HG02642 (cell line): ENCODE measurements at regions not wholly inside any gene's neighbourhood (a gene's known extent, or its start where the extent isn't known, plus 50 kb on each side); places are given as distances from the start of the nearest gene placed in this dataset.
"Not testable (repeated sequence)": the region's sequence is repeated elsewhere in the genome, so short reads cannot be mapped to it uniquely, and the experiment has no call there.

ENCODE experiments used
- ATAC-seq: cut with Tn5 transposase; IDR thresholded peaks from one replicate; pipeline ENCODE4 v1.9.1; 2021; ENCODE audit warnings: mild to moderate bottlenecking; ENCODE audit not compliant: unreplicated experiment, poor library complexity

DNA sequence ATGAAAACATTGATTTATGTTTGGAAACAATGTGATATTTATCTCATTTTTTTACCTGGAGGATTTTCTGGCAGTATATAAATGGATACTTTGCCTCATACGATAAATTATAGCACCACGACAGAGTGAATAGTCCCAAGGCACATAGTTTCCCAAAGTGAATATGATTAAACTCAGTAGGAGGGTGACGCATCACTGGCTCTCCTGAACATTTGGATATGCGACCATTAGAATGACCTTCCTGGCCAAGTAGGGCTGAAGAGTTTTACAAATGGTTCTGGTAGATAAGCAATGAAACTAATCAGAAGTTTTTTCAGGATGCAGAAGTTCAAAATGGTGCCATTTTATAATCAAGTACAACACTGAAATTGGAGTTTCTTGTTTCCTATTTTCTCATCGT, 397.7 kb downstream of the AASDHPPT start:
- no peak for ATAC-seq

DNA sequence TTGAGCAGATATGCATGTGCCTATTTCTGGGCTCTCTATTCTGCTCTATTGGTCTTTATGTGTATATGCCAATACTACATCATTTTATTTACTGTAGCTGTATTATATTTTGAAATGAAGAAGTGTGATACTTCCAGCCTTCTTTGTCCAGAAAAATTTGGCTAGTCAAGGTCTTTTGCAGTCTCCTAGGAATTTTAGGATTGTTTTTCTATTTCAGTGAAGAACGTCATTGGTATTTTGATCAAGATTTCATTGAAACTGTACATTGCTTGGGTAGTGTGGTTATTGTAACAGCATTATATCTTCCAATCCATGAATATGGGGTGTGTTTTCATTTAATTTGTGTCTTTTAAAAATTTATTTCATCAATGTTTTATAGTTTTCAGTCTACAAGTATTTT, 400.3 kb downstream of the AASDHPPT start:
- no peak for ATAC-seq

- ATAC-seq, result no peak
Observed at GRCh38 chr11:106479646-106480045, 402.2 kb downstream of the AASDHPPT start.

GRCh38 chr11:106480581-106481190, 403.2 kb downstream of the AASDHPPT start:
- ATAC-seq, result no peak

DNA sequence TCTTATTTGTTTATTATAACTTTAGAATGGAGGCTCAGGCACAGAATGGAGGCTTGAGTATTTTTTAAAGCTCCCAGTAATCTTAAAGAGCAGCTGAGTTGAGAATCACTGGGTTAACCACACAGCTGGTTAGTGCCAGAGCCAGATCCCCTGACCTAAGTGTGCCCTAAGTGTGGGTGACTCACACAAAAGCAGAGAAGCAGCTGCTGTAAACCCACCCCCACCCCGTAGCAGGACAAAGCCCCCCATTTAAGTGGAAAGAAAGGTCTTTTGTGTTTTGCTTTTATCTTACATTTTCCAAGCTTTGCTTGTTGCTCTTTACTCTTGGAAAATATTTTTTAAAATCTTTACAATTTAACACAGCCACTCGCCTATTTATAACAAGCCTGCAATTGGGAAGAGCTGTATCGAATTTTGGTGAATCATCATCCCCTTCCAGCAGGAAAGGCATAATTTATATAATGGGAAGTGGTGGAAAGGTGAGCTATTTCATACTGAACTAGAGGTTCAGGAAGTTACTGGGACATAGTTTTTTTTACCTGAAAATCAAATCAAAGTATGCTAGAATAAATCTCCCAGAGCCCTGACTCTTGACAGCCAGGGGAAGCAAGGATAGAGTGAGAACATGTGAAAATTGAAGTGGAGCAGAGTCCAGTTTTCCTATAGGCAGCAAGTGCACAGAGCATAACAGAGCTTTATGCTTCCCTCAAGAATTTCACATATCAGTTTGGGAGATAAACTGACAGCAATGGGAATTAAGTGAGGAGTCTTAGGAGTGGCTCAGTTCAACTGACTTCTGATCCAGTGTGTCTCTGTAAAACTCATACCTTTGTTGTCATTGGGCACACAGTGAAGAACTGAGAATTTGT, 405.7 kb downstream of the AASDHPPT start:
- no peak for ATAC-seq

DNA sequence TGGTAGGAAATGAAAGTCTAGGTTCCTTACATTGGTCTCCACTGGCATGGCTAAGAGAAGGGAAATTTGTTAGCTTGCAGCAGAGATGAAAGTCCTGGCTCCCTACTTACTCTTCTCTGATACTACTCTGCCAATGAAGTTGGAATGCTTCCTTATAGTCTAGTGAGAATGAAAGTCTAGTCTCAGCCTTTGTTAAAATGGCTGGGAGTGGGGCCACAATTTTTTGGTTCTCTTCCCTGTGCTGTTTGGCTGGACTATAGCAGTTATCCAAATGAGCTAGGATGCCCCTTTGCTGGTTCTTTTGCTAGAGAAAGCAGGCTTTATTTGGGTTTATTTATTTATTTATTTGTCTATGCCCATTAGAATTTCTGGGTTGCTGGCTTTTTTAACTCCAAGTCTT, 414.3 kb downstream of the AASDHPPT start:
- ATAC-seq, result no peak

GRCh38 chr11:106493751-106494150, 416.3 kb downstream of the AASDHPPT start:
- no peak for ATAC-seq

DNA sequence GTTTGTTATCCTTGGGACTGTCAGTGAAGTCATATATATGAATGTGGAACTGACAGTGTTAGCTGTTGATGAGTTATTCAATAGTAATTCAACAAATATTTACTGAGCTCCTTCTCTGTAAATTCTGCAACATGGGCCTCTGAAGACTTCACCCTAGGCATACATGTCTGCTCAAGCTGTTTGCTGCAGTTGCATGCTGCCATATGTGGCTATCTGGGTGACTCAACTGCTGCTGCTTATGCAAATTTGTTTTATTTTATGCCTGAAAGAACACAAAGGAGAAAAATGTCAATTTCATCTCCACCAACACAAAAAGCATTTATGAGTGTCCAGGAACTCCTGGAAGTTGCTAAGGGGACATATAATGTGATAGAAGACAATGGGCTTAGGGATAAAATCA, 417.6 kb downstream of the AASDHPPT start:
- ATAC-seq, result no peak

GRCh38 chr11:106496677-106497076, 419.2 kb downstream of the AASDHPPT start:
- ATAC-seq, result no peak

- ATAC-seq, result no peak
Observed at GRCh38 chr11:106497321-106497720, 419.9 kb downstream of the AASDHPPT start.

DNA sequence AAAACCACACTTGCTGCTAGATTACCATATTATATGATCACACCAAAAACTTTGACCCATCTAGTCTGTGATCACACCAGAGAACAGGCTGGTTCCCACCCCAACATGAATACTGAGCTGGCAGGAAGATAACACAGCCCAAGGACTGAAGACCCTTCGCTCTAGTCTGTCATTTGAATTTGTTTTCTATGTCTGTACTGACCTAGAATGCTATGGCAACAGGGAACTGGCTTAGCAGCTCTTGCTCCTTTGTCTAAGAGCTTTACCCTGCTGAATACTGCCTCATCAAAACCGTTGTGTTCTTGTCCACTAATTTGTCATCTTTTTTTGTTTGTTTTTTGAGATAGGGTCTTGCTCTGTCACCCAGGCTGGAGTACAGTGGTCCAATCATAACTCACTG, 420.4 kb downstream of the AASDHPPT start:
- ATAC-seq, result no peak

DNA sequence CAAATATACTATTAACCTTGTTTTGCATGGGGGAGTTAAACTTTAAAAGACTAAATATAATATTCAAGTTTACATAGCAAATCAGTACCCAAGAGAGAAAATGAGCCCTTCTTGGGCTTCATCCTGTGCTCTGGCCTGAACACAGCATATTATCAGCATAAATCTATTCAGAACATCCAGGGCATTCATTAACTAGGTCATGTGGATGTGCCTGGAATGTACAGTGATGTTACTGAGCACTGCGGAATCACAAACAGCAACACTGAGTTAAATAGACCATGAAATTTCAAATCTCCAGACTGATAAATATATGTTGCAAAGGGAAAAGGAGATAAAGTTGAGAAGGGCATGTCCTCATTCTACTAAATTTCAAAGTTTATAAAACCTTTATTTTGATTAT, 426.4 kb downstream of the AASDHPPT start:
- no peak for ATAC-seq

GRCh38 chr11:106507645-106508306, 430.3 kb downstream of the AASDHPPT start:
- no peak for ATAC-seq

DNA sequence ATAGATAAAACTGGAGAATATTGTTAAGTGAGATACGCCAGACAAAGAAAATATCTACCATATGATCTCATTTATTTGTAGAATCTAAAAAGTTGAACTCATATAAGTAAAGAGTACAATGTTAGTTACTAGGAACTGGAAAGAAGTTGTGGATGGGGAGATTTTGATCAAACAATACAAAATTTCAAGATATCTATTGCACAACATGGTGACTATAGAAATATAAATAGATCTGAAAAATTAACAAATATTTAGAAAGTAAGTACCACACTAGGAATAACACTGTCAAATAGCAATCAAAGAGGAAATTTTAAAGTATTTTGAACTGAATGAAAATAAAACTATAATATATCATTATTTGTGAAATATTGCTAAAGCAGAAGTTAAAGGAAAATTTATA, 437.2 kb downstream of the AASDHPPT start:
- ATAC-seq, result no peak

DNA sequence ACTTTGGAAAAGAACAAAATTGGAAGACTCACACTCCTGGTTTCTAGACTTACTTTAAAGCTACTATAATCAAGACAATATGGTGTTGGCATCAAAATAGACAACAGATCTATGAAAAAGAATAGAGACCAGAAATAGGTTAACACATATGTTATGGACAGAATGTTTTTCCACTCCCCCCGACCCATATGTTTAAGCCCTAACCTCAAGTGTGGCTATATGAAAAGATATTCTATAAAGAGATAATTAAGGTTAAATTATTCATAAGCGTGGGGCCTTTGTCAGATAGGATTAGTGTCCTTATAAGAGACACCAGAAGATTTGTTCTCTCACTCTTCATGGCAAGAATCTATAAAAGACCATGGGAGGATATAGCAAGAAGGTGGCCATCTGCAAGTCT, 440.0 kb downstream of the AASDHPPT start:
- ATAC-seq, result no peak

- no peak for ATAC-seq
Observed at GRCh38 chr11:106520146-106520912, 442.9 kb downstream of the AASDHPPT start.

DNA sequence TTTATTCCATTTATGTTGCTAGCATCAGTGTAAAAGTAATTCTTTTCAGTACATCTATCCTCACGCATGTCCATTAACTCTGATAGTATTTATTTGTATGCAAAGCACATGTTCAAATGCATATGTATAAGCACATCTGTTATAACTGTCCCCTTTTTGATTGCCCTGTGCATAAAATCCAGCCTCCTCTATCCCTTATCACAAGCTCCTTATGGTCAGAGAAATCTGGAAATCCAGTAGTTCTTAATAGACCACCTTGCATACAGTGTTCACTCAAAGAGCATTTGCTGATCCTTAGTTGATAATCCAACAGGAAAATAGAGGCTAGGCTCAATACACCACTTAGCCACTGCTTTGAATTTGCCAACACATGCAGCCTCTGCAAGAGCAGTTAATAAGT, 443.5 kb downstream of the AASDHPPT start:
- no peak for ATAC-seq

- no peak for ATAC-seq
Observed at GRCh38 chr11:106523171-106523570, 445.7 kb downstream of the AASDHPPT start.

GRCh38 chr11:106523921-106524320, 446.5 kb downstream of the AASDHPPT start:
- no peak for ATAC-seq

GRCh38 chr11:106524436-106524835, 447.0 kb downstream of the AASDHPPT start:
- no peak for ATAC-seq

- not testable (repeated sequence) for ATAC-seq
Observed at GRCh38 chr11:106531648-106532047, 454.2 kb downstream of the AASDHPPT start.
